ENCODE measurements at regions not wholly inside any gene's neighbourhood (a gene's known extent, or its start where the extent isn't known, plus 50 kb on each side); places are given as distances from the start of the nearest gene placed in this dataset.

DNA sequence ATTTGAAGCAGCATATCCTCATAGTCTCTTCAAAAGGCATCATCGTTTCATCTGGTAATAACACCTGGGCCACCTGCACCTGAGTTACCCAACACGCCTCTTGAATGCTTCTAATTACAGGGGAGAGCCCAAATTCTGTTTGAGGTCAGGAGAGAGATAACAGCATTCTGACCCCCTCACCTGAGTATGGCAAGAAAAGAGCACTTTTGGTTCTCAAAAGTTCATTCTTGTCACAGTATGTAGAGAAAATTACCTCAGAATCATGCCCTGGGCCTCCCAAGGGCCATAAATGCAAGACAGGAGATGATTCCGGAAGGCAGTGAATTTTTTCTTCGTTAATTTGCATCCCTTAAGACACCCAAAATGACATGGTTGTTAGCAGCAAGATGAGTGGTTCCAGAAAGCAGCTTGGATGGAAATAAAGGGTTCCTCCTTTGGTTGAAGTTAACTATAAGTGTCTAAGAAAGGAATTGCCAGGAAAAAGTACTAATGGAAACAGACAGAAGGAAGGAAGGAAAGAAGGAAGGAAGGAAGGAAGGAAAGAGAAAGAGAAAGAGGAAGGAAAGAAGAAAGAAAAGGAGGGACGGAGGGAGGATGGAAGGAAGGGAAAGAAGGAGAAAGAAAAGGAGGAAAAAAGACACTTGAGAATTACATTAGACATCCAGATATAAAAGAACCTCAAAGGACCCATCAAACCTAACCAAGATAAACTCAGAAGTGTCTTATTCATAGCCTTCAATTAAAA is 228.4 kb upstream of the RHOBTB1 start:
- TF ChIP-seq, protein P1, sequence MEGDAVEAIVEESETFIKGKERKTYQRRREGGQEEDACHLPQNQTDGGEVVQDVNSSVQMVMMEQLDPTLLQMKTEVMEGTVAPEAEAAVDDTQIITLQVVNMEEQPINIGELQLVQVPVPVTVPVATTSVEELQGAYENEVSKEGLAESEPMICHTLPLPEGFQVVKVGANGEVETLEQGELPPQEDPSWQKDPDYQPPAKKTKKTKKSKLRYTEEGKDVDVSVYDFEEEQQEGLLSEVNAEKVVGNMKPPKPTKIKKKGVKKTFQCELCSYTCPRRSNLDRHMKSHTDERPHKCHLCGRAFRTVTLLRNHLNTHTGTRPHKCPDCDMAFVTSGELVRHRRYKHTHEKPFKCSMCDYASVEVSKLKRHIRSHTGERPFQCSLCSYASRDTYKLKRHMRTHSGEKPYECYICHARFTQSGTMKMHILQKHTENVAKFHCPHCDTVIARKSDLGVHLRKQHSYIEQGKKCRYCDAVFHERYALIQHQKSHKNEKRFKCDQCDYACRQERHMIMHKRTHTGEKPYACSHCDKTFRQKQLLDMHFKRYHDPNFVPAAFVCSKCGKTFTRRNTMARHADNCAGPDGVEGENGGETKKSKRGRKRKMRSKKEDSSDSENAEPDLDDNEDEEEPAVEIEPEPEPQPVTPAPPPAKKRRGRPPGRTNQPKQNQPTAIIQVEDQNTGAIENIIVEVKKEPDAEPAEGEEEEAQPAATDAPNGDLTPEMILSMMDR (IDR thresholded peaks at IDR 0.05; ENCODE audit: poor library complexity): no peak
- no peak for TF ChIP-seq EZH2phosphoT487 (IDR thresholded peaks at IDR 0.05; ENCODE audit: low read depth, severe bottlenecking, unreplicated experiment)
- TF ChIP-seq EZH2 (IDR thresholded peaks at IDR 0.05; ENCODE audit: borderline replicate concordance): no peak
